HG03139 (cell line): ENCODE measurements at regions not wholly inside any gene's neighbourhood (a gene's known extent, or its start where the extent isn't known, plus 50 kb on each side); places are given as distances from the start of the nearest gene placed in this dataset.

Experiments used
- ATAC-seq: cut with Tn5 transposase; IDR thresholded peaks from one replicate; pipeline ENCODE4 v1.9.1; 2021; ENCODE audit not compliant: unreplicated experiment

GRCh38 chr11:45477588-45477987, 187.8 kb downstream of the CHST1 start:
- ATAC-seq, result no peak

- no peak for ATAC-seq
Measured at GRCh38 chr11:45476126-45476525, 189.3 kb downstream of the CHST1 start.

- no peak for ATAC-seq
Measured at GRCh38 chr11:45475173-45475572, 189.0 kb upstream of the SYT13 start.

- no peak for ATAC-seq
Measured at GRCh38 chr11:45473341-45473895, 187.3 kb upstream of the SYT13 start.

GRCh38 chr11:45472716-45473317, 186.7 kb upstream of the SYT13 start:
- ATAC-seq, result no peak

GRCh38 chr11:45471266-45471665, 185.1 kb upstream of the SYT13 start:
- ATAC-seq, result no peak

- no peak for ATAC-seq
Measured at GRCh38 chr11:45470794-45471167, 184.6 kb upstream of the SYT13 start.

GRCh38 chr11:45470151-45470793, 184.1 kb upstream of the SYT13 start:
- no peak for ATAC-seq

- ATAC-seq, result no peak
Measured at GRCh38 chr11:45468267-45468856, 182.2 kb upstream of the SYT13 start.

- ATAC-seq, result no peak
Measured at GRCh38 chr11:45463541-45463940, 177.4 kb upstream of the SYT13 start.

GRCh38 chr11:45461514-45461913, 175.4 kb upstream of the SYT13 start:
- ATAC-seq, result no peak

- ATAC-seq, result no peak
Measured at GRCh38 chr11:45459491-45459890, 173.3 kb upstream of the SYT13 start.

GRCh38 chr11:45458269-45458668, 172.1 kb upstream of the SYT13 start:
- ATAC-seq, result no peak

- ATAC-seq, result no peak
Measured at GRCh38 chr11:45457649-45458048, 171.5 kb upstream of the SYT13 start.

- no peak for ATAC-seq
Measured at GRCh38 chr11:45456686-45457085, 170.5 kb upstream of the SYT13 start.

- ATAC-seq, result no peak
Measured at GRCh38 chr11:45455536-45455935, 169.4 kb upstream of the SYT13 start.

- no peak for ATAC-seq
Measured at GRCh38 chr11:45454917-45455401, 168.8 kb upstream of the SYT13 start.

GRCh38 chr11:45453721-45454120, 167.6 kb upstream of the SYT13 start:
- no peak for ATAC-seq

- no peak for ATAC-seq
Measured at GRCh38 chr11:45451766-45452440, 165.8 kb upstream of the SYT13 start.

- no peak for ATAC-seq
Measured at GRCh38 chr11:45450189-45450588, 164.0 kb upstream of the SYT13 start.

- no peak for ATAC-seq
Measured at GRCh38 chr11:45449036-45449601, 163.0 kb upstream of the SYT13 start.
